ENCODE measurements at regions not wholly inside any gene's neighbourhood (a gene's known extent, or its start where the extent isn't known, plus 50 kb on each side); places are given as distances from the start of the nearest gene placed in this dataset.

DNA sequence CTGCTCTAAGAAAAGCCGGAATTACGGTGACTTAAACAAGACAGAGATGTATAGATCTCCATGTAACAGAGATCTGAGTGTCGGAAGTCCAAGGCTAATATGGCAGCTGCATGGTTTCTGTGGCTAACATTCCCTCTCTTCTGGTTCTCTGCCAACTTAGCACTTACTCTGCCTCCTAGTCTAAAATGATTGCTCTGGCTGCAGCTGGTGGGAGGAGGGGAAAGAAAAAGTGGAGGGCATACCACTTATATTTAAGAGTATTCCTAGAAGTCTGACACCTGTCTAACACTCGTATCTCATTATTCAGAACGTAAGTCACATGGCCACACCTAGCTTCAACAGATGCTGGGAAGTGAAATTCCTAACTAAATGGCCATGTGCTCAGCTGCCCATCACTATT, 551.5 kb upstream of the TLE4 start:
- no peaks in the 10 kb centered on the region for H3K27me3 Mint-ChIP-seq (ENCODE audit: unreplicated experiment)
- no peak overlapping the region for H3K4me3 Mint-ChIP-seq (ENCODE audit: unreplicated experiment)
- TF ChIP-seq CTCF (IDR thresholded peaks at IDR 0.05; ENCODE audit: unreplicated experiment), result no peak
- H3K27ac Mint-ChIP-seq (ENCODE audit: unreplicated experiment), result no peak overlapping the region
- H3K36me3 Mint-ChIP-seq (ENCODE audit: low read depth, unreplicated experiment), result no peaks in the 10 kb centered on the region
- no peak for DNase-seq (ENCODE audit: low spot score)
- H3K4me1 Mint-ChIP-seq (ENCODE audit: unreplicated experiment), result peaks cover 6% of the 10 kb centered on the region
- no peaks in the 10 kb centered on the region for H3K9me3 Mint-ChIP-seq (ENCODE audit: unreplicated experiment)

- Mint-ChIP-seq H3K27me3 (ENCODE audit: unreplicated experiment) (no peaks in the 10 kb centered on the region), H3K27ac (ENCODE audit: unreplicated experiment) (no peak overlapping the region), H3K9me3 (ENCODE audit: unreplicated experiment) (no peaks in the 10 kb centered on the region), H3K4me3 (ENCODE audit: unreplicated experiment) (no peak overlapping the region), H3K4me1 (ENCODE audit: unreplicated experiment) (peaks cover 6% of the 10 kb centered on the region), H3K36me3 (ENCODE audit: low read depth, unreplicated experiment) (no peaks in the 10 kb centered on the region)
- TF ChIP-seq CTCF (IDR thresholded peaks at IDR 0.05; ENCODE audit: unreplicated experiment), result no peak
- DNase-seq (ENCODE audit: low spot score), result no peak
Measured at GRCh38 chr9:79021084-79021483, 550.7 kb upstream of the TLE4 start.

- peaks cover 3% of the 10 kb centered on the region for H3K4me1 Mint-ChIP-seq (ENCODE audit: unreplicated experiment)
- H3K4me3 Mint-ChIP-seq (ENCODE audit: unreplicated experiment), result no peak overlapping the region
- no peak for TF ChIP-seq CTCF (IDR thresholded peaks at IDR 0.05; ENCODE audit: unreplicated experiment)
- no peaks in the 10 kb centered on the region for H3K9me3 Mint-ChIP-seq (ENCODE audit: unreplicated experiment)
- H3K27ac Mint-ChIP-seq (ENCODE audit: unreplicated experiment), result no peak overlapping the region
- DNase-seq (ENCODE audit: low spot score), result no peak
- H3K36me3 Mint-ChIP-seq (ENCODE audit: low read depth, unreplicated experiment), result no peaks in the 10 kb centered on the region
- no peaks in the 10 kb centered on the region for H3K27me3 Mint-ChIP-seq (ENCODE audit: unreplicated experiment)
Measured at GRCh38 chr9:79023134-79023580, 548.6 kb upstream of the TLE4 start.

GRCh38 chr9:79026316-79026715, 545.4 kb upstream of the TLE4 start:
- no peak overlapping the region for H3K27ac Mint-ChIP-seq (ENCODE audit: unreplicated experiment)
- no peak for DNase-seq (ENCODE audit: low spot score)
- H3K9me3 Mint-ChIP-seq (ENCODE audit: unreplicated experiment), result no peaks in the 10 kb centered on the region
- peaks cover 3% of the 10 kb centered on the region for H3K4me1 Mint-ChIP-seq (ENCODE audit: unreplicated experiment)
- H3K36me3 Mint-ChIP-seq (ENCODE audit: low read depth, unreplicated experiment), result no peaks in the 10 kb centered on the region
- H3K4me3 Mint-ChIP-seq (ENCODE audit: unreplicated experiment), result no peak overlapping the region
- no peaks in the 10 kb centered on the region for H3K27me3 Mint-ChIP-seq (ENCODE audit: unreplicated experiment)
- TF ChIP-seq CTCF (IDR thresholded peaks at IDR 0.05; ENCODE audit: unreplicated experiment), result no peak

DNA sequence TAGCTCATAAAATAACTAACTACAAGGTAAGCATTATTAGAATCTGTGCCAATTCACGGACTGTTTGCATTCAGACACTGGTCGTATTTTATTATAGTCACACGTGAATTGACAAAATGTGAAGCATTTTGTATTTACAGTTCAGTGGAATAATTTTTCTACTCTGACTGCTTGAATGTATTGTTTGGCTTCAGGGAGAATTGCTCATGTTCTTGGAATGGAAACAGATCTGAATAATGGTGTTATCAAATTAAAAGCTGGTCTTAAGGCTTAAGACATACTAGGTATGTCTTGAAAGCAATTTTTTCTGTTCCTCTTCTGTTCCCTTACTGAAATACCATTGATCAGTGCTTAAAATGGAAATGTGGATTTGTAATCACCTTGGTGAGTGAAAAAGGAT, 543.7 kb upstream of the TLE4 start:
- H3K4me3 Mint-ChIP-seq (ENCODE audit: unreplicated experiment), result no peak overlapping the region
- DNase-seq (ENCODE audit: low spot score), result no peak
- H3K9me3 Mint-ChIP-seq (ENCODE audit: unreplicated experiment), result no peaks in the 10 kb centered on the region
- no peak for TF ChIP-seq CTCF (IDR thresholded peaks at IDR 0.05; ENCODE audit: unreplicated experiment)
- H3K27ac Mint-ChIP-seq (ENCODE audit: unreplicated experiment), result no peak overlapping the region
- no peaks in the 10 kb centered on the region for H3K36me3 Mint-ChIP-seq (ENCODE audit: low read depth, unreplicated experiment)
- H3K27me3 Mint-ChIP-seq (ENCODE audit: unreplicated experiment), result no peaks in the 10 kb centered on the region
- H3K4me1 Mint-ChIP-seq (ENCODE audit: unreplicated experiment), result peaks cover 3% of the 10 kb centered on the region
